GM23338 (cell line): ENCODE measurements at regions not wholly inside any gene's neighbourhood (a gene's known extent, or its start where the extent isn't known, plus 50 kb on each side); places are given as distances from the start of the nearest gene placed in this dataset.

Experiments
- EZH2phosphoT487 ChIP-seq: fragments of 200-600 bp; sonication (generic); IDR thresholded peaks from one replicate; pipeline ENCODE4 v1.8.1; 2018; ENCODE audit warnings: antibody characterized with exemption; ENCODE audit not compliant: unreplicated experiment
- NANOG ChIP-seq: IDR thresholded peaks from 2 replicates; pipeline ENCODE4 v1.6.1; 2016; ENCODE audit warnings: antibody characterized with exemption, borderline replicate concordance
- POLR2AphosphoS5 ChIP-seq: IDR thresholded peaks from 2 replicates; pipeline ENCODE4 v1.6.1; 2016; ENCODE audit warnings: antibody characterized with exemption, low read depth
- STAT1 ChIP-seq: IDR thresholded peaks from one replicate; pipeline ENCODE4 v1.6.1; 2016; ENCODE audit warnings: antibody characterized with exemption; ENCODE audit not compliant: unreplicated experiment
- TF ChIP-seq, protein P1 (sequence below): fragments of 250-450 bp; sonication (Bioruptor Pico); IDR thresholded peaks from 2 replicates; pipeline ENCODE4 v1.5.0; 2020; ENCODE audit warnings: mild to moderate bottlenecking, moderate library complexity

DNA sequence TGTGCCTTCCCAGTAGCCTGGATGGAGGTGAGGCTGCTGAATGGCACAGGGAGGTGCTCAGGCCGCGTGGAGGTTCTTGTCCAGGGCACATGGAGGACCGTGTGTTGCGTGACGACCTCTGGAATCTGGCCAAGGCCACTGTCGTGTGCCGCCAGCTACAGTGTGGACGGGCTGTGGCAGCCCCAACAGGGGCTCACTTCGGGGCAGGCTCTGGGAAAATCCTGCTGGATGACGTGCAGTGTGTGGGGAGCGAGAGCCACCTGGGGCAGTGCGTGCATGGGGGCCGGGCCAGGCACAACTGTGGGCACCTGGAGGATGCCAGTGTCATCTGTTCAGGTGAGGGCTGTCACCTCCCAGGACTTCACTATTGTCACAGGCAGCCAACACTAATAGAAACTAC, 50.2 kb upstream of the C10orf120 start (continued):
- TF ChIP-seq, protein P1, sequence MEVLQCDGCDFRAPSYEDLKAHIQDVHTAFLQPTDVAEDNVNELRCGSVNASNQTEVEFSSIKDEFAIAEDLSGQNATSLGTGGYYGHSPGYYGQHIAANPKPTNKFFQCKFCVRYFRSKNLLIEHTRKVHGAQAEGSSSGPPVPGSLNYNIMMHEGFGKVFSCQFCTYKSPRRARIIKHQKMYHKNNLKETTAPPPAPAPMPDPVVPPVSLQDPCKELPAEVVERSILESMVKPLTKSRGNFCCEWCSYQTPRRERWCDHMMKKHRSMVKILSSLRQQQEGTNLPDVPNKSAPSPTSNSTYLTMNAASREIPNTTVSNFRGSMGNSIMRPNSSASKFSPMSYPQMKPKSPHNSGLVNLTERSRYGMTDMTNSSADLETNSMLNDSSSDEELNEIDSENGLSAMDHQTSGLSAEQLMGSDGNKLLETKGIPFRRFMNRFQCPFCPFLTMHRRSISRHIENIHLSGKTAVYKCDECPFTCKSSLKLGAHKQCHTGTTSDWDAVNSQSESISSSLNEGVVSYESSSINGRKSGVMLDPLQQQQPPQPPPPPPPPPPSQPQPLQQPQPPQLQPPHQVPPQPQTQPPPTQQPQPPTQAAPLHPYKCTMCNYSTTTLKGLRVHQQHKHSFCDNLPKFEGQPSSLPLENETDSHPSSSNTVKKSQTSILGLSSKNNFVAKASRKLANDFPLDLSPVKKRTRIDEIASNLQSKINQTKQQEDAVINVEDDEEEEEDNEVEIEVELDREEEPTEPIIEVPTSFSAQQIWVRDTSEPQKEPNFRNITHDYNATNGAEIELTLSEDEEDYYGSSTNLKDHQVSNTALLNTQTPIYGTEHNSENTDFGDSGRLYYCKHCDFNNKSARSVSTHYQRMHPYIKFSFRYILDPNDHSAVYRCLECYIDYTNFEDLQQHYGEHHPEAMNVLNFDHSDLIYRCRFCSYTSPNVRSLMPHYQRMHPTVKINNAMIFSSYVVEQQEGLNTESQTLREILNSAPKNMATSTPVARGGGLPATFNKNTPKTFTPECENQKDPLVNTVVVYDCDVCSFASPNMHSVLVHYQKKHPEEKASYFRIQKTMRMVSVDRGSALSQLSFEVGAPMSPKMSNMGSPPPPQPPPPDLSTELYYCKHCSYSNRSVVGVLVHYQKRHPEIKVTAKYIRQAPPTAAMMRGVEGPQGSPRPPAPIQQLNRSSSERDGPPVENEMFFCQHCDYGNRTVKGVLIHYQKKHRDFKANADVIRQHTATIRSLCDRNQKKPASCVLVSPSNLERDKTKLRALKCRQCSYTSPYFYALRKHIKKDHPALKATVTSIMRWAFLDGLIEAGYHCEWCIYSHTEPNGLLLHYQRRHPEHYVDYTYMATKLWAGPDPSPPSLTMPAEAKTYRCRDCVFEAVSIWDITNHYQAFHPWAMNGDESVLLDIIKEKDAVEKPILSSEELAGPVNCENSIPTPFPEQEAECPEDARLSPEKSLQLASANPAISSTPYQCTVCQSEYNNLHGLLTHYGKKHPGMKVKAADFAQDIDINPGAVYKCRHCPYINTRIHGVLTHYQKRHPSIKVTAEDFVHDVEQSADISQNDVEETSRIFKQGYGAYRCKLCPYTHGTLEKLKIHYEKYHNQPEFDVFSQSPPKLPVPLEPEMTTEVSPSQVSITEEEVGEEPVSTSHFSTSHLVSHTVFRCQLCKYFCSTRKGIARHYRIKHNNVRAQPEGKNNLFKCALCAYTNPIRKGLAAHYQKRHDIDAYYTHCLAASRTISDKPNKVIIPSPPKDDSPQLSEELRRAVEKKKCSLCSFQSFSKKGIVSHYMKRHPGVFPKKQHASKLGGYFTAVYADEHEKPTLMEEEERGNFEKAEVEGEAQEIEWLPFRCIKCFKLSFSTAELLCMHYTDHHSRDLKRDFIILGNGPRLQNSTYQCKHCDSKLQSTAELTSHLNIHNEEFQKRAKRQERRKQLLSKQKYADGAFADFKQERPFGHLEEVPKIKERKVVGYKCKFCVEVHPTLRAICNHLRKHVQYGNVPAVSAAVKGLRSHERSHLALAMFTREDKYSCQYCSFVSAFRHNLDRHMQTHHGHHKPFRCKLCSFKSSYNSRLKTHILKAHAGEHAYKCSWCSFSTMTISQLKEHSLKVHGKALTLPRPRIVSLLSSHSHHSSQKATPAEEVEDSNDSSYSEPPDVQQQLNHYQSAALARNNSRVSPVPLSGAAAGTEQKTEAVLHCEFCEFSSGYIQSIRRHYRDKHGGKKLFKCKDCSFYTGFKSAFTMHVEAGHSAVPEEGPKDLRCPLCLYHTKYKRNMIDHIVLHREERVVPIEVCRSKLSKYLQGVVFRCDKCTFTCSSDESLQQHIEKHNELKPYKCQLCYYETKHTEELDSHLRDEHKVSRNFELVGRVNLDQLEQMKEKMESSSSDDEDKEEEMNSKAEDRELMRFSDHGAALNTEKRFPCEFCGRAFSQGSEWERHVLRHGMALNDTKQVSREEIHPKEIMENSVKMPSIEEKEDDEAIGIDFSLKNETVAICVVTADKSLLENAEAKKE, result no peak
- TF ChIP-seq NANOG (no peak), EZH2phosphoT487 (no peak), POLR2AphosphoS5 (no peak), STAT1 (no peak)
